ENCODE measurements at regions not wholly inside any gene's neighbourhood (a gene's known extent, or its start where the extent isn't known, plus 50 kb on each side); places are given as distances from the start of the nearest gene placed in this dataset.

DNA sequence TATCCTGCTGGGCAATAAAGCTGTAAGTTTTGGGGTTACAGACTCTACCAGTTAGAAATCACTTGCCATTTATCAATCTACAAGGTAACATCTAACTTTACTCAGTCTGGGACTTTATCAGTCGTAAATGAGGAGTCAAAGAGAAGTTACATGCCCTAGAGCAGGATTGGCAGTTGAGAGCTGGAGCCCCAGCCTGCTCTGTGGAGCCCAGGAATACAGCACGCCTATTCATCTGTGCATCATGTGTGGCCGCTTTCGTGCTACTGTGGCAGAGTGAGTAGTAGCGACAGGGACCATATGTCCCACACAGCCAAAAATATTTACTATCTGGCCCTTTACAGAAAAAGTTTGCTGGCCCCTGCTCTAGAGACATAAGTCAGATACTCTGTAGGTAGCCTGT, 152.5 kb upstream of the NTRK2 start:
- TF ChIP-seq, protein P1, sequence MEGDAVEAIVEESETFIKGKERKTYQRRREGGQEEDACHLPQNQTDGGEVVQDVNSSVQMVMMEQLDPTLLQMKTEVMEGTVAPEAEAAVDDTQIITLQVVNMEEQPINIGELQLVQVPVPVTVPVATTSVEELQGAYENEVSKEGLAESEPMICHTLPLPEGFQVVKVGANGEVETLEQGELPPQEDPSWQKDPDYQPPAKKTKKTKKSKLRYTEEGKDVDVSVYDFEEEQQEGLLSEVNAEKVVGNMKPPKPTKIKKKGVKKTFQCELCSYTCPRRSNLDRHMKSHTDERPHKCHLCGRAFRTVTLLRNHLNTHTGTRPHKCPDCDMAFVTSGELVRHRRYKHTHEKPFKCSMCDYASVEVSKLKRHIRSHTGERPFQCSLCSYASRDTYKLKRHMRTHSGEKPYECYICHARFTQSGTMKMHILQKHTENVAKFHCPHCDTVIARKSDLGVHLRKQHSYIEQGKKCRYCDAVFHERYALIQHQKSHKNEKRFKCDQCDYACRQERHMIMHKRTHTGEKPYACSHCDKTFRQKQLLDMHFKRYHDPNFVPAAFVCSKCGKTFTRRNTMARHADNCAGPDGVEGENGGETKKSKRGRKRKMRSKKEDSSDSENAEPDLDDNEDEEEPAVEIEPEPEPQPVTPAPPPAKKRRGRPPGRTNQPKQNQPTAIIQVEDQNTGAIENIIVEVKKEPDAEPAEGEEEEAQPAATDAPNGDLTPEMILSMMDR (IDR thresholded peaks at IDR 0.05) = no peak
- TF ChIP-seq ZFX (IDR thresholded peaks at IDR 0.05; ENCODE audit: borderline replicate concordance) = no peak
